IMR-90 (cell line): ENCODE measurements at regions not wholly inside any gene's neighbourhood (a gene's known extent, or its start where the extent isn't known, plus 50 kb on each side); places are given as distances from the start of the nearest gene placed in this dataset.

Experiments
- ATAC-seq: fragments of 200-7000 bp; cut with Tn5 transposase; 2 replicates; pipeline ENCODE4 v1.9.1; 2020; ENCODE audit warnings: low read depth, mild to moderate bottlenecking, moderate library complexity
- BruUV-seq: library from RNA; stranded (reverse); fragments of 400-500 nt; replicated peaks from 2 replicates; lab custom pipeline; 2021; lab: Mats Ljungman, UMichigan
- CTCF ChIA-PET: fragments of 300-600 bp; formaldehyde crosslinking; extraction: SDS; loops from one replicate; lab custom pipeline; 2021; ENCODE audit warnings: antibody characterized with exemption; lab: Yijun Ruan, JAX
- POLR2A ChIA-PET: fragments of 300-600 bp; sonication (Branson Sonifier 250); formaldehyde crosslinking; loops from one replicate; lab custom pipeline; 2022; ENCODE audit warnings: antibody characterized with exemption; ENCODE audit not compliant: unreplicated experiment; lab: Charles Lee
- DNase-seq: peaks from one replicate; pipeline ENCODE4 v3.0.0; 2013
- H2AFZ ChIP-seq: replicated peaks from 2 replicates; pipeline ENCODE3; 2013; ENCODE audit warnings: low read length, mild to moderate bottlenecking; ENCODE audit not compliant: poor library complexity
- H2AK5ac ChIP-seq: 2 replicates; pipeline ENCODE4 v1.6.1; 2013; ENCODE audit warnings: low read depth, low read length, inconsistent platforms
- H2AK9ac ChIP-seq: replicated peaks from 2 replicates; pipeline ENCODE3; 2013; ENCODE audit warnings: mild to moderate bottlenecking, low read depth, low read length, moderate library complexity; ENCODE audit not compliant: poor library complexity
- H2BK120ac ChIP-seq: 2 replicates; pipeline ENCODE4 v1.6.1; 2013; ENCODE audit warnings: low read depth, low read length, inconsistent platforms
- H2BK15ac ChIP-seq: 3 replicates; pipeline ENCODE4 v1.6.1; 2013; ENCODE audit warnings: low read depth, low read length, inconsistent platforms
- H2BK20ac ChIP-seq: 2 replicates; pipeline ENCODE4 v1.6.1; 2013; ENCODE audit warnings: low read depth, mild to moderate bottlenecking, inconsistent platforms, low read length, moderate library complexity
- H2BK5ac ChIP-seq: 2 replicates; pipeline ENCODE4 v1.6.1; 2013; ENCODE audit warnings: mild to moderate bottlenecking, low read depth, low read length, inconsistent platforms; ENCODE audit not compliant: poor library complexity, severe bottlenecking
- H3K14ac ChIP-seq: replicated peaks from 2 replicates; pipeline ENCODE4 v1.6.1; 2013; ENCODE audit warnings: low read depth, low read length, inconsistent platforms
- H3K18ac ChIP-seq: 2 replicates; pipeline ENCODE4 v1.6.1; 2013; ENCODE audit warnings: low read depth, low read length, control low read depth
- H3K23ac ChIP-seq: 2 replicates; pipeline ENCODE4 v1.6.1; 2013; ENCODE audit warnings: low read depth, low read length, inconsistent platforms
- H3K27ac ChIP-seq: 2 replicates; pipeline ENCODE4 v1.5.1; 2013; ENCODE audit warnings: mild to moderate bottlenecking, control low read depth, low read length; ENCODE audit not compliant: insufficient read depth
- H3K27me3 ChIP-seq: 2 replicates; pipeline ENCODE4 v1.6.1; 2013; ENCODE audit warnings: low read length; ENCODE audit not compliant: control insufficient read depth, insufficient read depth
- H3K36me3 ChIP-seq: 2 replicates; pipeline ENCODE4 v1.6.1; 2013; ENCODE audit warnings: low read length, mixed read lengths; ENCODE audit not compliant: control insufficient read depth, insufficient read depth
- H3K4ac ChIP-seq: 2 replicates; pipeline ENCODE4 v1.6.1; 2013; ENCODE audit warnings: low read depth, low read length, inconsistent platforms
- H3K4me1 ChIP-seq: 2 replicates; pipeline ENCODE4 v1.6.1; 2013; ENCODE audit warnings: low read length, mixed read lengths; ENCODE audit not compliant: control insufficient read depth, insufficient read depth
- H3K4me2 ChIP-seq: 2 replicates; pipeline ENCODE4 v1.6.1; 2013; ENCODE audit warnings: low read depth, mild to moderate bottlenecking, control low read depth, low read length, moderate library complexity
- H3K4me3 ChIP-seq: 2 replicates; pipeline ENCODE4 v1.5.1; 2013; ENCODE audit warnings: low read depth, mild to moderate bottlenecking, control low read depth, low read length, moderate library complexity; ENCODE audit not compliant: insufficient read depth
- H3K56ac ChIP-seq: 2 replicates; pipeline ENCODE4 v1.6.1; 2013; ENCODE audit warnings: low read length, inconsistent platforms; ENCODE audit not compliant: insufficient read depth; ENCODE audit errors: extremely low read depth
- H3K79me1 ChIP-seq, 2 experiments: 2 replicates each; pipeline ENCODE4 v1.6.1; 2013; ENCODE audit warnings: low read length in 2 of 2, inconsistent platforms in 1 of 2, low read depth in 1 of 2
- H3K9ac ChIP-seq: 2 replicates; pipeline ENCODE4 v1.6.1; 2013; ENCODE audit warnings: low read depth, low read length, control low read depth
- H3K9me1 ChIP-seq: 2 replicates; pipeline ENCODE4 v1.6.1; 2013; ENCODE audit warnings: low read length, inconsistent platforms; ENCODE audit not compliant: insufficient read depth
- H3K9me3 ChIP-seq: 2 replicates; pipeline ENCODE4 v1.6.1; 2013; ENCODE audit warnings: low read length; ENCODE audit not compliant: control insufficient read depth, insufficient read depth
- H4K20me1 ChIP-seq: 2 replicates; pipeline ENCODE4 v1.6.1; 2013; ENCODE audit warnings: low read length, inconsistent platforms; ENCODE audit not compliant: insufficient read depth
- H4K5ac ChIP-seq: 2 replicates; pipeline ENCODE4 v1.6.1; 2013; ENCODE audit warnings: mild to moderate bottlenecking, low read depth, low read length, control low read depth
- H4K8ac ChIP-seq, 2 experiments: 2 replicates each; pipeline ENCODE4 v1.6.1; 2013; ENCODE audit warnings: low read depth in 2 of 2, low read length in 2 of 2, control low read depth in 1 of 2, inconsistent platforms in 1 of 2
- H4K91ac ChIP-seq: 2 replicates; pipeline ENCODE4 v1.6.1; 2013; ENCODE audit warnings: low read depth, low read length, inconsistent platforms; ENCODE audit not compliant: insufficient read depth
- CEBPB ChIP-seq: IDR thresholded peaks from 2 replicates; pipeline ENCODE4 v1.6.1; 2012; ENCODE audit warnings: low read depth, low read length, improper control_type of control experiment
- CHD1 ChIP-seq: IDR thresholded peaks from 2 replicates; pipeline ENCODE4 v1.6.1; 2012; ENCODE audit warnings: low read depth, low read length, improper control_type of control experiment
- WGBS, 2 experiments: methylation state at CpG; one replicate each; pipeline versions ENCODE4 v1.1.5 to v1.1.7; 2013; ENCODE audit warnings: missing lambda C conversion rate in 2 of 2; ENCODE audit not compliant: insufficient read length in 1 of 2; ENCODE audit errors: extremely low coverage in 2 of 2; 5-methylcytosine and 5-hydroxymethylcytosine counted together
- dilution Hi-C: fragments of 300-500 bp; cut with HindIII; formaldehyde crosslinking; loops from one replicate; pipeline ENCODE4 v1.14.3; 2018; ENCODE audit warnings: low sequenced_read_pairs; ENCODE audit not compliant: unreplicated experiment
- in situ Hi-C: fragments of 300-500 bp; cut with MboI; formaldehyde crosslinking; loops from 3 replicates; pipeline ENCODE4 v1.14.3; 2019; ENCODE audit warnings: low sequenced_read_pairs, inconsistent platforms, mixed read lengths
- intact Hi-C: fragments of 100-400 bp; cut with micrococcal nuclease; formaldehyde crosslinking; loops from 2 replicates; pipeline ENCODE4 v1.10.0; 2022

DNA sequence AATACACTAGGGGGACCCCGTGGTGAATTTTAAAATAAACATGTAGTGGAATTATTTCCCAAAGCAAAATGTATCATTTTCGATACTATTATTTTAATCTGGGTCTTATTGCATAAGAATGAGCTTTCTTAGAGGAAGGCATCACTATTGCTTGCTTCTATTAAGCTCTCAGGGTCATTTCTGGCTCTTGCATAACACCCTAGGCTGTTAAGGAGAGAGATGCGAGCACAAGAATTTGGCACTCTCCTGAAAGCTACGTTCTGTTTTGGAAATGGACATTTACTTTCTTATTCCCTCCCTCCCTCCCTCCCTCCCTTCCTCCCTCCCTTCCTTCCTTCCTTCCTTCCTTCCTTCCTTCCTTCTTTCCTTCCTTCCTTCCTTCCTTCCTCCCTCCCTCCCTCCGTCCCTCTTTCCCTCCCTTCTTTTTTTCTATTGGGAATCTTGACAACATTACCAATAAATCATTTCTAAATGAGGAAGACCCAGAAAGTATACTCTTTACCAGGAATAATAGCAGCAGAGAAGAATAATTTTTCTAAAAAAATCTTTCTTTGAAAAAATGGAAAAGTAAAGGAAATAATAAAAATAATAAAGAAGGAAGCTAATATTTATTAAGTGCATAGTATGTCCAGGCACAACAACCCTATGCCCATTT, 83.6 kb upstream of the BDNF start:
- in situ Hi-C loops: no loop called here
- no peak overlapping the region for H3K23ac ChIP-seq
- H2AFZ ChIP-seq: no peak overlapping the region
- no peak overlapping the region for H4K8ac ChIP-seq
- no peak overlapping the region for H3K56ac ChIP-seq
- H2AK5ac ChIP-seq: no peak overlapping the region
- no peaks in the 10 kb centered on the region for H3K9me3 ChIP-seq
- no peak overlapping the region for H2AK9ac ChIP-seq
- no peak overlapping the region for H3K4me3 ChIP-seq
- H3K18ac ChIP-seq: no peak overlapping the region
- BruUV-seq: no TSS peak
- POLR2A ChIA-PET: no interaction called here
- H2BK120ac ChIP-seq: no peak overlapping the region
- H3K4me2 ChIP-seq: no peak overlapping the region
- no peaks in the 10 kb centered on the region for H3K9me1 ChIP-seq
- dilution Hi-C loops: no loop called here
- CTCF ChIA-PET: no interaction called here
- no peak overlapping the region for H2BK20ac ChIP-seq
- H3K9ac ChIP-seq: no peak overlapping the region
- H3K4me1 ChIP-seq: no peaks in the 10 kb centered on the region
- no peaks in the 10 kb centered on the region for H3K27me3 ChIP-seq
- H3K4ac ChIP-seq: no peak overlapping the region
- H2BK5ac ChIP-seq: no peak overlapping the region
- no peak overlapping the region for H3K27ac ChIP-seq
- H2BK15ac ChIP-seq: no peak overlapping the region
- no peaks in the 10 kb centered on the region for H3K79me1 ChIP-seq
- no peak overlapping the region for H4K91ac ChIP-seq
- H3K36me3 ChIP-seq: no peaks in the 10 kb centered on the region
- H3K14ac ChIP-seq: no peak overlapping the region
- intact Hi-C loops: loop anchor here (1.0 kb wide), 1 partner anchor 323 kb away; no protein-coding TSS in a partner anchor
- ATAC-seq (no peak), DNase-seq (no peak)
- 0 out of 2 replicates have a peak, but pooled peaks have one; percentile 25 for TF ChIP-seq CEBPB
- no peak for TF ChIP-seq CHD1
- H4K5ac ChIP-seq: no peak overlapping the region
- H4K20me1 ChIP-seq: no peaks in the 10 kb centered on the region
- no CpG with 5 or more reads among the region's 5 CpGs for WGBS, 2 experiments
